Vagina (tissue), 2 donors: ENCODE measurements at regions not wholly inside any gene's neighbourhood (a gene's known extent, or its start where the extent isn't known, plus 50 kb on each side); places are given as distances from the start of the nearest gene placed in this dataset.

ENCODE experiments used
- POLR2A ChIP-seq, 2 donors: fragments of 450-650 bp; IDR thresholded peaks; one replicate each; pipeline ENCODE4 v1.6.1; 2017; ENCODE audit warnings: antibody characterized with exemption in 2 of 2, mild to moderate bottlenecking in 2 of 2, moderate library complexity in 2 of 2
- POLR2AphosphoS5 ChIP-seq, 2 donors: sonication (generic); formaldehyde crosslinking; IDR thresholded peaks; one replicate each; pipeline ENCODE4 v1.9.0; 2017; ENCODE audit warnings: antibody characterized with exemption in 2 of 2, mild to moderate bottlenecking in 2 of 2, low read depth in 1 of 2; ENCODE audit not compliant: insufficient read depth in 1 of 2
- TF ChIP-seq, protein P1 (sequence below), 3 experiments: fragments of 450-650 bp in 2 of 3; fragments of 200-600 bp in 1 of 3; sonication (generic) in 1 of 3; IDR thresholded peaks; one replicate each; pipeline ENCODE4 v1.5.1; 2017 to 2019; ENCODE audit warnings: antibody characterized with exemption in 3 of 3, mild to moderate bottlenecking in 2 of 3, moderate library complexity in 2 of 3

DNA sequence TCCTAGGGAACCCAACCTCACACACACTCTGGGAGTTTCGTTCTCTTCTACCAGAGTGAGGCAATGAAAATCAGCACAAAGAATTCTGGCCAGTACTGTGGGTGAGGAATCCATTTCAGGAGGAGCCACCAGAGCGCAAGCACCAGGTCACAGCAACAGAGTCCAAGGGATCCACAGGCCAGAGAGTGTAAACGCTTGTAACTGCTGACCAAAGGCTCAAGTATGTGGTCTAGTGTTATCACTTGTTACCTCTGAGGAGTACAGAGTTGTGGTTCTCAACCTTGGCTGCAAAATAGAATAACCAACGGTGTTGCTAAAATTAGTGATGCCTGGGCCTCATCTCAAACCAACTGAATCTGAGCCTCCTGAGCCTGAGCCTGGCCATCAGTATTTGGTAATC lies 152.5 kb upstream of the ZNF366 start:
- TF ChIP-seq, protein P1, sequence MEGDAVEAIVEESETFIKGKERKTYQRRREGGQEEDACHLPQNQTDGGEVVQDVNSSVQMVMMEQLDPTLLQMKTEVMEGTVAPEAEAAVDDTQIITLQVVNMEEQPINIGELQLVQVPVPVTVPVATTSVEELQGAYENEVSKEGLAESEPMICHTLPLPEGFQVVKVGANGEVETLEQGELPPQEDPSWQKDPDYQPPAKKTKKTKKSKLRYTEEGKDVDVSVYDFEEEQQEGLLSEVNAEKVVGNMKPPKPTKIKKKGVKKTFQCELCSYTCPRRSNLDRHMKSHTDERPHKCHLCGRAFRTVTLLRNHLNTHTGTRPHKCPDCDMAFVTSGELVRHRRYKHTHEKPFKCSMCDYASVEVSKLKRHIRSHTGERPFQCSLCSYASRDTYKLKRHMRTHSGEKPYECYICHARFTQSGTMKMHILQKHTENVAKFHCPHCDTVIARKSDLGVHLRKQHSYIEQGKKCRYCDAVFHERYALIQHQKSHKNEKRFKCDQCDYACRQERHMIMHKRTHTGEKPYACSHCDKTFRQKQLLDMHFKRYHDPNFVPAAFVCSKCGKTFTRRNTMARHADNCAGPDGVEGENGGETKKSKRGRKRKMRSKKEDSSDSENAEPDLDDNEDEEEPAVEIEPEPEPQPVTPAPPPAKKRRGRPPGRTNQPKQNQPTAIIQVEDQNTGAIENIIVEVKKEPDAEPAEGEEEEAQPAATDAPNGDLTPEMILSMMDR (IDR thresholded peaks at IDR 0.05), result no peak
- TF ChIP-seq POLR2A (IDR thresholded peaks at IDR 0.05) (no peak), POLR2AphosphoS5 (IDR thresholded peaks at IDR 0.05; ENCODE audit: insufficient read depth in 1 of 2, low read depth in 1 of 2) (no peak)
